ENCODE measurements at regions not wholly inside any gene's neighbourhood (a gene's known extent, or its start where the extent isn't known, plus 50 kb on each side); places are given as distances from the start of the nearest gene placed in this dataset.

GRCh38 chr6:56764081-56764566 is 121.4 kb upstream of the DST start:
- peaks cover 3 to 58% (median 37%) of the 10 kb centered on the region in 9 donors for H3K4me1 ChIP-seq
- 51 to 55% methylated on average over 3 of the region's 3 CpGs for WGBS, 2 donors
- peak in 7 of 8 donors; percentile 23 to 75 (median 66) for ATAC-seq

GRCh38 chr6:56761651-56762050 is 119.0 kb upstream of the DST start:
- H3K27ac ChIP-seq, result no peak overlapping the region
- intact Hi-C loops (cut with DNase I), result loop anchor here in 2 of 10 donors (5.0 to 10.0 kb wide), 2 partner anchors 114 to 127 kb away; no protein-coding TSS in a partner anchor
- no peak for TF ChIP-seq CTCF (IDR thresholded peaks at IDR 0.05)
- H3K36me3 ChIP-seq, result no peaks in the 10 kb centered on the region
- WGBS, 2 donors, result 76 to 83% methylated on average over 1 of the region's 1 CpG
- no peaks in the 10 kb centered on the region for H3K9me3 ChIP-seq
- H3K4me1 ChIP-seq, result peaks cover 6 to 59% (median 45%) of the 10 kb centered on the region in 9 donors
- DNase-seq, result no peak
- ATAC-seq, result no peak
- H3K27me3 ChIP-seq, result no peaks in the 10 kb centered on the region
- no peak overlapping the region for H3K4me3 ChIP-seq

More at GRCh38 chr6:56764081-56764566, 121.4 kb upstream of the DST start:
- Histone ChIP-seq H3K27ac (peak overlapping the region in 2 of 10 donors; percentile 1 to 27), H3K9me3 (no peaks in the 10 kb centered on the region), H3K36me3 (no peaks in the 10 kb centered on the region), H3K4me3 (no peak overlapping the region), H3K27me3 (no peaks in the 10 kb centered on the region)
- intact Hi-C loops (cut with DNase I), result loop anchor here in 2 of 10 donors (5.0 to 10.0 kb wide), 2 partner anchors 117 to 129 kb away; no protein-coding TSS in a partner anchor
- TF ChIP-seq CTCF (IDR thresholded peaks at IDR 0.05), result peak in 6 of 9 donors; percentile 16 to 48 (median 41)
- no peak for DNase-seq

- Histone ChIP-seq H3K27ac (no peak overlapping the region), H3K27me3 (no peaks in the 10 kb centered on the region), H3K4me3 (no peak overlapping the region), H3K4me1 (peaks cover 6 to 59% (median 45%) of the 10 kb centered on the region in 9 donors), H3K36me3 (no peaks in the 10 kb centered on the region), H3K9me3 (no peaks in the 10 kb centered on the region)
- no peak for ATAC-seq
- DNase-seq, result no peak
- intact Hi-C loops (cut with DNase I), result loop anchor here in 2 of 10 donors (5.0 to 10.0 kb wide), 2 partner anchors 114 to 126 kb away; no protein-coding TSS in a partner anchor
- WGBS, 2 donors, result 78 to 95% methylated on average over 1 of the region's 1 CpG
- TF ChIP-seq CTCF (IDR thresholded peaks at IDR 0.05), result no peak
These were observed 118.2 kb upstream of the DST start for GRCh38 chr6:56760842-56761241.

DNA sequence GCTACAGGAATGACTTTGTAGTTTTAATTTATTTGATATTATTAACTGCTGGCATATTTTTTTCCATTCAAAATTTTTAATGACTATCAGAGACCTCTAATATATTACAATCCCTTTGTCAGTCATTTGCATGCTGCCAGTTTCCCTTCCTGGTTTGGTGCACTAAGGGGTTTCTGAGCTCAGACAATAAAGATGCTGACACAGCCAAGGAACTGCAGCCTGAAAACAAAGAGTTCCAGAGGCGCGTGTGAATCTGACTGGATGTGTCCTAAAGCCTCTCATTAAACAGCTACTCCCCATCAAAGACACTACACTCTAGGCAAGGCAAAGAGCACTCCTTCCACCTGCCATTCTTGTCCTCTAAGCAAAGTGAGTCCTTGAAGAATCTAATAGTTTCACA is 116.8 kb upstream of the DST start:
- Histone ChIP-seq H3K27ac (no peak overlapping the region), H3K4me1 (peaks cover 3 to 61% (median 48%) of the 10 kb centered on the region in 9 donors), H3K36me3 (no peaks in the 10 kb centered on the region), H3K27me3 (no peaks in the 10 kb centered on the region), H3K9me3 (no peaks in the 10 kb centered on the region), H3K4me3 (no peak overlapping the region)
- DNase-seq (no peak), ATAC-seq (no peak)
- intact Hi-C loops (cut with DNase I), result loop anchor here in 7 of 10 donors (2.0 to 10.0 kb wide), 8 partner anchors 42 to 125 kb away; partner anchors contain the start of gene DST (in 2 of the 7)
- TF ChIP-seq CTCF (IDR thresholded peaks at IDR 0.05), result no peak
- WGBS, 2 donors, result 59 to 74% methylated on average over 2 of the region's 2 CpGs

Data from heart right ventricle (tissue), 16 donors.